Stimulated activated CD4-positive, alpha-beta T cell treated with anti-CD3 and anti-CD28 coated beads, TNF-alpha, amount 100 ng/mL, for 4 hours (primary cell): ENCODE measurements at regions not wholly inside any gene's neighbourhood (a gene's known extent, or its start where the extent isn't known, plus 50 kb on each side); places are given as distances from the start of the nearest gene placed in this dataset.
"Not testable (repeated sequence)": the region's sequence is repeated elsewhere in the genome, so short reads cannot be mapped to it uniquely, and the experiment has no call there.

Experiments
- DNase-seq, 3 experiments: peaks; one replicate each; pipeline ENCODE4 v3.0.0-alpha.2; 2020; ENCODE audit warnings: low read depth in 3 of 3

GRCh38 chr12:127155935-127156619 is 1110.9 kb upstream of the TMEM132C start:
- DNase-seq = not testable (repeated sequence)

GRCh38 chr12:127157501-127158366 is 1109.2 kb upstream of the TMEM132C start:
- DNase-seq = not testable (repeated sequence)

- DNase-seq = no peak
These were observed 1108.4 kb upstream of the TMEM132C start for GRCh38 chr12:127158385-127159061.

- DNase-seq = no peak
These were observed 1105.5 kb upstream of the TMEM132C start for GRCh38 chr12:127161466-127161865.

- no peak for DNase-seq
These were observed 1104.7 kb upstream of the TMEM132C start for GRCh38 chr12:127162307-127162706.

GRCh38 chr12:127162902-127163301 is 1104.1 kb upstream of the TMEM132C start:
- peak in 2 of 3 experiments; percentile 6 to 22 for DNase-seq

- peak; percentile 63 to 77 (median 69) for DNase-seq
These were observed 1101.2 kb upstream of the TMEM132C start for GRCh38 chr12:127165567-127166392.

- DNase-seq = no peak
These were observed 1097.4 kb upstream of the TMEM132C start for GRCh38 chr12:127169321-127170181.

- no peak for DNase-seq
These were observed 1096.5 kb upstream of the TMEM132C start for GRCh38 chr12:127170226-127171180.

GRCh38 chr12:127172861-127173260 is 1094.1 kb upstream of the TMEM132C start:
- DNase-seq = no peak

- not testable (repeated sequence) for DNase-seq
These were observed 1093.0 kb upstream of the TMEM132C start for GRCh38 chr12:127173971-127174370.

- no peak for DNase-seq
These were observed 1092.1 kb upstream of the TMEM132C start for GRCh38 chr12:127174881-127175280.

GRCh38 chr12:127175361-127175760 is 1091.6 kb upstream of the TMEM132C start:
- DNase-seq = no peak

GRCh38 chr12:127176804-127177203 is 1090.2 kb upstream of the TMEM132C start:
- DNase-seq = no peak

- no peak for DNase-seq
These were observed 1088.9 kb upstream of the TMEM132C start for GRCh38 chr12:127178052-127178451.

GRCh38 chr12:127178463-127178862 is 1088.5 kb upstream of the TMEM132C start:
- DNase-seq = no peak

GRCh38 chr12:127179176-127179575 is 1087.8 kb upstream of the TMEM132C start:
- no peak for DNase-seq

- no peak for DNase-seq
These were observed 1085.0 kb upstream of the TMEM132C start for GRCh38 chr12:127182018-127182417.

- no peak for DNase-seq
These were observed 1077.0 kb upstream of the TMEM132C start for GRCh38 chr12:127189992-127190391.
